Effector memory CD8-positive, alpha-beta T cell (primary cell): ENCODE measurements at regions not wholly inside any gene's neighbourhood (a gene's known extent, or its start where the extent isn't known, plus 50 kb on each side); places are given as distances from the start of the nearest gene placed in this dataset.
"Not testable (repeated sequence)": the region's sequence is repeated elsewhere in the genome, so short reads cannot be mapped to it uniquely, and the experiment has no call there.

Experiments used
- ATAC-seq: fragments of 150-1000 bp; cut with Tn5 transposase; replicated peaks from 2 replicates; pipeline ENCODE4 v1.10.0; 2021; ENCODE audit warnings: mild to moderate bottlenecking, moderate library complexity
- DNase-seq, 3 experiments: peaks; one replicate each; pipeline ENCODE4 v3.0.0; 2021
- H3K27ac Mint-ChIP-seq, 2 donors: one replicate each; pipeline ENCODE4 v1.8.0; 2022; ENCODE audit warnings: mild to moderate bottlenecking in 2 of 2, mixed read lengths in 2 of 2, moderate library complexity in 2 of 2
- H3K27me3 Mint-ChIP-seq, 2 donors: one replicate each; pipeline ENCODE4 v1.8.0; 2022; ENCODE audit warnings: mixed read lengths in 2 of 2
- H3K36me3 Mint-ChIP-seq: one replicate; pipeline ENCODE4 v1.8.0; 2022; ENCODE audit warnings: mild to moderate bottlenecking, moderate library complexity, mixed read lengths; ENCODE audit not compliant: insufficient read depth
- H3K4me1 Mint-ChIP-seq, 2 donors: one replicate each; pipeline ENCODE4 v1.8.0; 2022; ENCODE audit warnings: low read depth in 2 of 2, mixed read lengths in 2 of 2
- H3K4me3 Mint-ChIP-seq, 2 donors: one replicate each; pipeline ENCODE4 v1.8.0; 2022; ENCODE audit warnings: mild to moderate bottlenecking in 2 of 2, mixed read lengths in 2 of 2, moderate library complexity in 2 of 2
- H3K9me3 Mint-ChIP-seq, 2 donors: one replicate each; pipeline ENCODE4 v1.8.0; 2022; ENCODE audit warnings: mixed read lengths in 2 of 2

- H3K27ac Mint-ChIP-seq: no peak overlapping the region
- peaks cover 10 to 29% of the 10 kb centered on the region in 2 donors for H3K4me1 Mint-ChIP-seq
- no peak for DNase-seq
- no peak for ATAC-seq
- no peaks in the 10 kb centered on the region for H3K27me3 Mint-ChIP-seq
- H3K9me3 Mint-ChIP-seq: no peaks in the 10 kb centered on the region
- no peaks in the 10 kb centered on the region for H3K36me3 Mint-ChIP-seq
- no peak overlapping the region for H3K4me3 Mint-ChIP-seq
Observed at GRCh38 chr2:196291426-196291825, 120.0 kb upstream of the STK17B start.

- H3K9me3 Mint-ChIP-seq: no peaks in the 10 kb centered on the region
- H3K27ac Mint-ChIP-seq: peak overlapping the region; percentile 7 to 14
- ATAC-seq (peak; percentile 65), DNase-seq (no peak)
- no peaks in the 10 kb centered on the region for H3K36me3 Mint-ChIP-seq
- peak overlapping the region; percentile 55 to 56 for H3K4me3 Mint-ChIP-seq
- peaks cover 10 to 29% of the 10 kb centered on the region in 2 donors for H3K4me1 Mint-ChIP-seq
- no peaks in the 10 kb centered on the region for H3K27me3 Mint-ChIP-seq
Observed at GRCh38 chr2:196291873-196292800, 120.8 kb upstream of the STK17B start.

- no peak for ATAC-seq
- Mint-ChIP-seq H3K4me3 (no peak overlapping the region), H3K27ac (no peak overlapping the region), H3K36me3 (no peaks in the 10 kb centered on the region), H3K4me1 (peaks cover 3 to 17% of the 10 kb centered on the region in 2 donors), H3K27me3 (no peaks in the 10 kb centered on the region), H3K9me3 (no peaks in the 10 kb centered on the region)
- DNase-seq: no peak
Observed at GRCh38 chr2:196293751-196294515, 122.6 kb upstream of the STK17B start.

- no peaks in the 10 kb centered on the region for H3K27me3 Mint-ChIP-seq
- H3K27ac Mint-ChIP-seq: peak overlapping the region in 1 of 2 donors; percentile 27
- H3K4me3 Mint-ChIP-seq: no peak overlapping the region
- H3K4me1 Mint-ChIP-seq: peaks cover 3 to 12% of the 10 kb centered on the region in 2 donors
- no peaks in the 10 kb centered on the region for H3K9me3 Mint-ChIP-seq
- ATAC-seq (no peak), DNase-seq (no peak)
- H3K36me3 Mint-ChIP-seq: no peaks in the 10 kb centered on the region
Observed at GRCh38 chr2:196294516-196294909, 123.1 kb upstream of the STK17B start.

GRCh38 chr2:196295005-196295404 is 123.6 kb upstream of the STK17B start:
- no peak for DNase-seq
- ATAC-seq: no peak
- Mint-ChIP-seq H3K27ac (peak overlapping the region in 1 of 2 donors; percentile 27), H3K4me3 (no peak overlapping the region), H3K9me3 (no peaks in the 10 kb centered on the region), H3K27me3 (no peaks in the 10 kb centered on the region), H3K36me3 (no peaks in the 10 kb centered on the region), H3K4me1 (peaks cover 3 to 12% of the 10 kb centered on the region in 2 donors)

GRCh38 chr2:196298106-196298723 is 126.8 kb upstream of the STK17B start:
- not testable (repeated sequence) for H3K4me3 Mint-ChIP-seq, ATAC-seq, H3K9me3 Mint-ChIP-seq, H3K27ac Mint-ChIP-seq, H3K27me3 Mint-ChIP-seq, H3K36me3 Mint-ChIP-seq, H3K4me1 Mint-ChIP-seq, DNase-seq

GRCh38 chr2:196307775-196308305 is 136.5 kb upstream of the STK17B start:
- H3K9me3 Mint-ChIP-seq: no peaks in the 10 kb centered on the region
- no peak for DNase-seq
- no peak overlapping the region for H3K4me3 Mint-ChIP-seq
- H3K27ac Mint-ChIP-seq: no peak overlapping the region
- ATAC-seq: no peak
- H3K4me1 Mint-ChIP-seq: no peaks in the 10 kb centered on the region
- H3K27me3 Mint-ChIP-seq: peaks cover 7 to 12% of the 10 kb centered on the region in 2 donors
- H3K36me3 Mint-ChIP-seq: no peaks in the 10 kb centered on the region

- Mint-ChIP-seq H3K36me3 (no peaks in the 10 kb centered on the region), H3K27me3 (peaks cover 7 to 12% of the 10 kb centered on the region in 2 donors), H3K9me3 (no peaks in the 10 kb centered on the region), H3K4me1 (no peaks in the 10 kb centered on the region), H3K4me3 (no peak overlapping the region), H3K27ac (no peak overlapping the region)
- no peak for ATAC-seq
- DNase-seq: no peak
Observed at GRCh38 chr2:196309691-196310090, 138.3 kb upstream of the STK17B start.

- H3K4me1 Mint-ChIP-seq: no peaks in the 10 kb centered on the region
Observed at GRCh38 chr2:196314157-196314556, 142.8 kb upstream of the STK17B start.

GRCh38 chr2:196314780-196315179 is 143.4 kb upstream of the STK17B start:
- Mint-ChIP-seq H3K4me1 (no peaks in the 10 kb centered on the region), H3K36me3 (no peaks in the 10 kb centered on the region), H3K27me3 (peaks cover 0 to 13% of the 10 kb centered on the region in 2 donors), H3K4me3 (no peak overlapping the region), H3K9me3 (no peaks in the 10 kb centered on the region), H3K27ac (no peak overlapping the region)
- ATAC-seq (no peak), DNase-seq (no peak)

More at GRCh38 chr2:196314157-196314556, 142.8 kb upstream of the STK17B start:
- ATAC-seq: no peak
- H3K27ac Mint-ChIP-seq: no peak overlapping the region
- H3K4me3 Mint-ChIP-seq: no peak overlapping the region
- no peaks in the 10 kb centered on the region for H3K36me3 Mint-ChIP-seq
- no peak for DNase-seq
- H3K9me3 Mint-ChIP-seq: no peaks in the 10 kb centered on the region
- peaks cover 0 to 10% of the 10 kb centered on the region in 2 donors for H3K27me3 Mint-ChIP-seq

- no peak for DNase-seq
- ATAC-seq: no peak
- H3K27me3 Mint-ChIP-seq: peaks cover 0 to 13% of the 10 kb centered on the region in 2 donors
- no peak overlapping the region for H3K4me3 Mint-ChIP-seq
- no peaks in the 10 kb centered on the region for H3K9me3 Mint-ChIP-seq
- H3K36me3 Mint-ChIP-seq: no peaks in the 10 kb centered on the region
- H3K27ac Mint-ChIP-seq: no peak overlapping the region
- H3K4me1 Mint-ChIP-seq: no peaks in the 10 kb centered on the region
Observed at GRCh38 chr2:196315388-196316049, 144.1 kb upstream of the STK17B start.

- Mint-ChIP-seq H3K4me3 (no peak overlapping the region), H3K4me1 (no peaks in the 10 kb centered on the region), H3K9me3 (no peaks in the 10 kb centered on the region), H3K27ac (no peak overlapping the region), H3K36me3 (no peaks in the 10 kb centered on the region), H3K27me3 (peaks cover 0 to 13% of the 10 kb centered on the region in 2 donors)
- no peak for DNase-seq
- no peak for ATAC-seq
Observed at GRCh38 chr2:196316050-196316430, 144.7 kb upstream of the STK17B start.
